Nephron progenitor cell (in vitro differentiated cells): ENCODE measurements at regions not wholly inside any gene's neighbourhood (a gene's known extent, or its start where the extent isn't known, plus 50 kb on each side); places are given as distances from the start of the nearest gene placed in this dataset.

Experiments used
- DNase-seq: peaks from one replicate; pipeline ENCODE4 v3.0.0; 2021
- H3K27ac Mint-ChIP-seq: 2 replicates; pipeline ENCODE4 v1.8.0; 2021; ENCODE audit warnings: mild to moderate bottlenecking, moderate library complexity, mixed read lengths
- H3K27me3 Mint-ChIP-seq: 2 replicates; pipeline ENCODE4 v1.8.0; 2021; ENCODE audit warnings: mild to moderate bottlenecking, low read depth, mixed read lengths; ENCODE audit not compliant: poor library complexity
- H3K36me3 Mint-ChIP-seq: 2 replicates; pipeline ENCODE4 v1.8.0; 2021; ENCODE audit warnings: low read depth, mixed read lengths
- H3K4me1 Mint-ChIP-seq: 2 replicates; pipeline ENCODE4 v1.8.0; 2021; ENCODE audit warnings: mixed read lengths
- H3K4me3 Mint-ChIP-seq: 2 replicates; pipeline ENCODE4 v1.8.0; 2021; ENCODE audit warnings: mild to moderate bottlenecking, moderate library complexity, mixed read lengths
- H3K9me3 Mint-ChIP-seq: 2 replicates; pipeline ENCODE4 v1.8.0; 2021; ENCODE audit warnings: mild to moderate bottlenecking, moderate library complexity, mixed read lengths
- CTCF ChIP-seq: fragments of 200-600 bp; sonication (generic); IDR thresholded peaks from 2 replicates; pipeline ENCODE4 v1.5.0; 2021; ENCODE audit warnings: antibody characterized with exemption

DNA sequence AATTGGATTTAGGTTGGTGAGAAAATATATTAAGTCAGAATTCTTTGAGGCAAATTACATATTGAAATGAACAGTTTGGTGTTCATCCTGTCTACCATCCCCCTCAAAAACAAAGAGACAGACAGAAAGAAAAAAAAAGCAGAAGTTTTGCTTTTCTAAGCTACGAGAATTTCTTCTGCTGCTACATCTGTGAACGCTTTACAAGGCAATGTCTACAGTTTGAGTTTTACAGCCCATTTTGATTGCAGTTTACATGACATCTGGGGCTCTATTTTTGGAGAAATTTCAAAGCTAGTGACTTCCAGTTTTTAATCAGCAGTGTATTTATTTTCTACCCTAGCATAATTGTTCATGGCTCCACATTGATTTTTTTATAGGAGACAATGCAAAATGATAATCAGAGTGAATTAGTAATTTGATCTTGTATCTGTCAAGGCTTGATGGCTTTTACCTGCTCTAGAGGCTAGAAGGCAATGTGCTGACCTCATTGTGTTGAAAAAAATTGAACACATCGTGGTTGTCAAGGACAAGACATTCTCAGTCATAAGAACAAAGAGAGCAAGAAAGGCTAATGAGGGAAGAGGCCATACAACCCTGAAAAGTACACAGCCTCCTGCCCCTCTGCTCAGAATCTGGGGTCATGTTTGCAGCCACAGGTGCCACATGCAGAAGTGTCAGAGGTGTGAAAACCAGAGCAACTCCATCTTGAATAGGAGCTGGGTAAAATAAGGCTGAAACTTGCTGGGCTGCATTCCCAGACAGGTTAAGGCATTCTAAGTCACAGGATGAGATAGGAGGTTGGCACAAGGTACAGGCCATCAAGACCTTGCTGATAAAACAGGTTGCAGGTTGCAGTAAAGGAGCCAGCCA lies 201.0 kb upstream of the CAMK1G start:
- Mint-ChIP-seq H3K27me3 (peaks cover 8% of the 10 kb centered on the region), H3K27ac (no peak overlapping the region), H3K9me3 (no peaks in the 10 kb centered on the region), H3K4me3 (no peak overlapping the region), H3K36me3 (no peaks in the 10 kb centered on the region), H3K4me1 (peaks cover 36% of the 10 kb centered on the region)
- no peak for DNase-seq
- no peak for TF ChIP-seq CTCF

- TF ChIP-seq CTCF, result no peak
- Mint-ChIP-seq H3K9me3 (no peaks in the 10 kb centered on the region), H3K36me3 (no peaks in the 10 kb centered on the region), H3K27ac (no peak overlapping the region), H3K4me1 (peaks cover 33% of the 10 kb centered on the region), H3K27me3 (peaks cover 4% of the 10 kb centered on the region), H3K4me3 (no peak overlapping the region)
- no peak for DNase-seq
Observed at GRCh38 chr1:209383422-209383821, 200.1 kb upstream of the CAMK1G start.

GRCh38 chr1:209383907-209384709 lies 199.4 kb upstream of the CAMK1G start:
- Mint-ChIP-seq H3K27ac (no peak overlapping the region), H3K4me1 (peaks cover 33% of the 10 kb centered on the region), H3K9me3 (no peaks in the 10 kb centered on the region), H3K27me3 (peaks cover 4% of the 10 kb centered on the region), H3K4me3 (no peak overlapping the region), H3K36me3 (no peaks in the 10 kb centered on the region)
- DNase-seq, result no peak
- TF ChIP-seq CTCF, result no peak

DNA sequence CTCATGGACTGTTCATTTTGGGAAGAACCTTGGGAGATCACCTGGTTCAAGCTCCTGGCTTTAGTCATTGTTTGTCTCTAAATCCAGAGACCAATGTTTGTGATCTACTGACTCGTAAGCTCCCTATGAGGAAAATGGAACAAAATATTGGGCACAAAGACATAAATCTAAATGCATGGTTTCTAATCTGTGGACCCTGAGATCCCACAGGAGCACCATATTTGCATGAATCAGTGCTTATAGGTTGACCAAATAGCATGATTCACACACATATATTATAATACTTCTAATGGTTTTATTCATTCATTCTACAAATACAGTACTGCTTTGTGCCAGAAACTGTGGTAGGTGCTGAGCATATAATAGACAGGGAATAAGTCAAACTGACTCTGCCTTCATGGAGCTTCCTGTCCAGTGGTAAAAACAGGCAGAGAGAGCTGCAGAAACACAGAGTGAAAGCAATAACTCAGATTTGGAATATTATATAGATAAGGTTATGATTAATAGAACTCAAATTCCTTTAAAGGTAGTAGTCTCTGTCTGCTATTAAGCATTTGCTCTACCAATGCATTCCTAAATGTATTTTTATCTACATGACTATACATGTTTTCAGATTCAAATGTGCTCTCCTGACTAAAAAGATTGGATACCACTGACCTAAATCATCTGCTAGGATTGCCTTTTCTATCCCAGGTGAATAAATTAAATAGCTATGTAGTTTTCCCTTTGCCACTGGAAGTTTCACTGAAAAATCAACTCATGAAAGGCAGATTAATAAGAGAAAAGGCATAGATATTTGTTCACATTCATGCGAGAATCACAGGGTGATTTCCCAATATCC lies 198.6 kb upstream of the CAMK1G start:
- Mint-ChIP-seq H3K27me3 (peaks cover 4% of the 10 kb centered on the region), H3K9me3 (no peaks in the 10 kb centered on the region), H3K27ac (no peak overlapping the region), H3K4me3 (no peak overlapping the region), H3K4me1 (peaks cover 31% of the 10 kb centered on the region), H3K36me3 (no peaks in the 10 kb centered on the region)
- TF ChIP-seq CTCF, result no peak
- no peak for DNase-seq

GRCh38 chr1:209386156-209386555 lies 197.4 kb upstream of the CAMK1G start:
- Mint-ChIP-seq H3K27me3 (no peaks in the 10 kb centered on the region), H3K36me3 (no peaks in the 10 kb centered on the region), H3K4me1 (peaks cover 31% of the 10 kb centered on the region), H3K27ac (no peak overlapping the region), H3K4me3 (no peak overlapping the region), H3K9me3 (no peaks in the 10 kb centered on the region)
- no peak for DNase-seq
- TF ChIP-seq CTCF, result no peak
